GM23248 (cell line): ENCODE measurements at regions not wholly inside any gene's neighbourhood (a gene's known extent, or its start where the extent isn't known, plus 50 kb on each side); places are given as distances from the start of the nearest gene placed in this dataset.

Experiments
- EZH2 ChIP-seq: fragments of 200-600 bp; sonication (generic); IDR thresholded peaks from 2 replicates; pipeline ENCODE4 v1.6.1; 2018; ENCODE audit warnings: antibody characterized with exemption, mild to moderate bottlenecking; ENCODE audit not compliant: insufficient read depth, poor library complexity, severe bottlenecking
- EZH2phosphoT487 ChIP-seq: fragments of 200-600 bp; sonication (generic); IDR thresholded peaks from 2 replicates; pipeline ENCODE4 v1.6.1; 2018; ENCODE audit warnings: antibody characterized with exemption, moderate library complexity, mild to moderate bottlenecking, low read depth; ENCODE audit not compliant: insufficient read depth

DNA sequence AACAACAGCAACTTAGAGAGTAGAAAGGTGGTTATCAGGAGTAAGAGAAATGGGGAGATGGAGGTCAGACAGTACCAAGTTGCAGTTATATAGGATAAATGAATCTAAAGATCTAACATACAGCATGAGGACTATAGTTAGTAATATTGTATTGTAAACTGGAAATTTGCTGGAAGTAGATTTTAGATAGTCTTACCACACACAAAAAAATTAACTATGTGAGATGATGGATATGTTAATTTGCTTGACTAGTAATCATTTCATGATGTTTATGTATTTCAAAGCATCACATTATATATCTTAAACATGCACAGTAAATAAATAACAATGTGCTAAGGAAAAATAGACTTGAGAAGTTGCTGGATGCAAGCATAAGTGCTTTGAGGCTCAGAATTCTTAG is 622.1 kb downstream of the CCDC171 start:
- TF ChIP-seq EZH2phosphoT487 (no peak), EZH2 (no peak)
